GM12874 (cell line): ENCODE measurements at regions not wholly inside any gene's neighbourhood (a gene's known extent, or its start where the extent isn't known, plus 50 kb on each side); places are given as distances from the start of the nearest gene placed in this dataset.

ENCODE experiments used
- TF ChIP-seq, protein P1 (sequence below): IDR thresholded peaks from 2 replicates; pipeline ENCODE4 v1.5.1; 2011; ENCODE audit warnings: low read depth, mild to moderate bottlenecking, control low read depth, low read length, moderate library complexity; ENCODE audit not compliant: insufficient read depth

DNA sequence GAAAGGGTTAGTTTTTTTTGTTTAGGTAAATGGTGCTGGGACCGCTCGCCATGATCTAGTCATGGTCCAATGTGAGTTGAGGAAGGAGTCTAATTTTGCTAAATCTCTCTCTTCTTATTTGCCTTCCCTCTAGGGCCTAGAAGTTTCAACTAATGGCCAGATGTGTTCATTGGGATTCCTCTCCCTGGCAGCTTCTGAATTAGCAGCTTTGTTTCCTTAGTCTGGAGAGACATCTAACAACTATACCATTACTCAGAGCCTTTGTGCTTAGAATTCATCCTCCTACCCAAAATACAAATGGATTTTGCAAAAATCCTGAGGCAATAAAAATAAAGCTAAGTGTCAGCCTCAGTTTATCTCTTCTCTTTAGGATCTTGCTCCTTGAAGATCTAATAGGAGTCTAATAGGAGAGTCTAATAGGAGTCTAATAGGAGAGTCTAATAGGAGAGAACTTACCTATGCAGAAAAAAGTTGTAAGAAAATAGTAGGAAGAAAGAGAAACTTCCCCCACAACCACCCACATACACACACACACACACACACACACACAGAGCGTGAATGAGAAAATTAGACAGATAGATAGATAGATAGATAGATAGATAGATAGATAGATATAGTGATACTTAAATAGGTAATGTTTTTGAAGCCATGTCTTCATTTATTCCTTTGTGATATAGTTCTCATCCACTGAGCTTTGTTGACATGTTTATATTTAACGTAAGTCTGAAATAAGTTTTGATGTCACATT lies 980.5 kb upstream of the CNTN5 start:
- TF ChIP-seq, protein P1, sequence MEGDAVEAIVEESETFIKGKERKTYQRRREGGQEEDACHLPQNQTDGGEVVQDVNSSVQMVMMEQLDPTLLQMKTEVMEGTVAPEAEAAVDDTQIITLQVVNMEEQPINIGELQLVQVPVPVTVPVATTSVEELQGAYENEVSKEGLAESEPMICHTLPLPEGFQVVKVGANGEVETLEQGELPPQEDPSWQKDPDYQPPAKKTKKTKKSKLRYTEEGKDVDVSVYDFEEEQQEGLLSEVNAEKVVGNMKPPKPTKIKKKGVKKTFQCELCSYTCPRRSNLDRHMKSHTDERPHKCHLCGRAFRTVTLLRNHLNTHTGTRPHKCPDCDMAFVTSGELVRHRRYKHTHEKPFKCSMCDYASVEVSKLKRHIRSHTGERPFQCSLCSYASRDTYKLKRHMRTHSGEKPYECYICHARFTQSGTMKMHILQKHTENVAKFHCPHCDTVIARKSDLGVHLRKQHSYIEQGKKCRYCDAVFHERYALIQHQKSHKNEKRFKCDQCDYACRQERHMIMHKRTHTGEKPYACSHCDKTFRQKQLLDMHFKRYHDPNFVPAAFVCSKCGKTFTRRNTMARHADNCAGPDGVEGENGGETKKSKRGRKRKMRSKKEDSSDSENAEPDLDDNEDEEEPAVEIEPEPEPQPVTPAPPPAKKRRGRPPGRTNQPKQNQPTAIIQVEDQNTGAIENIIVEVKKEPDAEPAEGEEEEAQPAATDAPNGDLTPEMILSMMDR = no peak

DNA sequence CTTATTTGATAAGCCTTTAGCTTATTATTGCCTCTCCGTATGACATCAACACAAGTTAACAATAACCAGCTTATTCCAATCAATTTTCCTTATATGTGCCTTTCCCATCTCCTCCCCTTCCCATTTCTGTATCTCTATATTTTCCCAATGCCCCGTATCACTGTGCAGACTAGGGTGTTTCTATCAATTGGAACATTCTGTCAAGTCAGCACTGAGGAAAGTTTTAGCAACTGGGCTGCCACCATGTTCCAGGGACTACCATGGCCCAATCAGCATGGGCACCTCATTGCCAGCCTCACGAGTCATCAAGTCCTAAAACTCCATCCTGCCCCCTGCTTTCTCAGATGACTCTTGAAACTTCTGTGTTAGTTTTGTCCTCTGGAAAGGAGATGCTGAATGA lies 973.1 kb upstream of the CNTN5 start:
- TF ChIP-seq, protein P1 = no peak

DNA sequence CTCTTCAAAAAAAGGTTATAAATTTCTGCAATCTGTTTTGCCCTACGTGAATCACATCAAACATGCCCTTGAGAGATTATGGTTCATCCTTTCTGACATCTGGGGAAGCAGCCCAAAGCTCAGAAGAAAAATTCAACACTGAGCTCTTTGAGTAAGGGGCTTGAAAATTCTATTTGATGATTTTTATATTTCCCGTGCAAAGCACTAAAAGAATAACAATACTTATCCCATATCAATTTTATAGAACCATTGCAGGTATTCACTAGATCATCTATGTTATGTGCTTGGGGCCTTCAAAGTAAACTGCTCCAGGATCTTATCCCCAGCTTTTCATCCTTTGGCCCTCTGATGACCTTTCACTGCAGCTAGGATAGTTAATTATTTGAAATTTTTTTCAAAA lies 966.9 kb upstream of the CNTN5 start:
- TF ChIP-seq, protein P1 = no peak

DNA sequence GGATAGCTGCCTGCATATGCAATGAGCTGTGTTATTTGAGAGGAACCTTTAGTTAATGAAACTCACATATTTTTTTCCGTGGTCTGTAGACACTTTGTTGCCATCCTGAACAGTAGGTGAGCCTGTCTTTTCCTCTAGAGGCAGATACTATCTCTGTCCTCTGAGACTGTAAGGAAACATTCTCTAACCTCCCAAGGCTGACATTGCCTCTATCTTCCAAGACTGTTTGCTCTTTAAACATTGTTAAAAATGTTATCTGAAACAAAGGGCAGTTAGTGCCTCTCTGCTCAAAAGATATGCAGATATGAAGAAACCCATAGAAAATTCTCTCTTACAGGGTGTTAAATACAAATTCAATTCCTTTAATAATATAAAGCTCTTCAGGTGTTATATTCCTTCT lies 963.8 kb upstream of the CNTN5 start:
- TF ChIP-seq, protein P1 = no peak

DNA sequence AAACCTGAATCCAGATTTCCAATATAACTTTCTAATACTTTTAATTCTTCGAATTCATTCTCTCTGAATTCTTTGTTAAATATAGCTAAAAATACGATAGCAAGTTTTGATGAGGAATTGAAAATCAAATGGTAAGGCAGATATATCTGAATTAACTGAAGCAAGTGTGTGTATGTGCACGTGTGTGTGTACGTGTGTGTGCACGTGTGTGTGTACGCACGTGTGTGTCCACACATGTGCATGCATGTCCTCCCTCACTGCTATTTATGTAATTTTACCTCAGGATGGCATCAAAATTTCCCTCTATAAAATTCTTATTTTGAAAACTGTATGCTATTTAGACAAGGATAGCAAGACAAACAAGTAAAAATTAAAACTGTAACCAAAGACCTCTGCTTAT lies 961.3 kb upstream of the CNTN5 start:
- TF ChIP-seq, protein P1 = no peak

DNA sequence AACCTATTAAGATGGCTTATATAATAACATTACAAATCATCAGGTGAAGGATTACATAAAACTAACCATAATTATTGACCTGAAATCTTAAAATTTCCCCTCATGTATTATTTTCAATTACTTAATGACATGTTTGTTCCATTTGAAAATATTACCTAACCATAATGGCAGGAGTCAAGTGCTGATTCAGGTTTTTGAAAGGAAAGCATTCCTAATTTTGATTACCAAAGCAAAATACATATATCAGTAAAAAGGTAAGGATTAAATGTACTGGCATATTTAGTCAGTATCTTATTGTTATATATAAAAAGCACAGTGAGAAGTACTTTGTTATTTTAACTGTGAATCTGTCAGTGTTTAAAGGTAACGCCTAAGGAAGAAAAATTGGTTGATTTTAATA lies 960.0 kb upstream of the CNTN5 start:
- TF ChIP-seq, protein P1 = no peak

DNA sequence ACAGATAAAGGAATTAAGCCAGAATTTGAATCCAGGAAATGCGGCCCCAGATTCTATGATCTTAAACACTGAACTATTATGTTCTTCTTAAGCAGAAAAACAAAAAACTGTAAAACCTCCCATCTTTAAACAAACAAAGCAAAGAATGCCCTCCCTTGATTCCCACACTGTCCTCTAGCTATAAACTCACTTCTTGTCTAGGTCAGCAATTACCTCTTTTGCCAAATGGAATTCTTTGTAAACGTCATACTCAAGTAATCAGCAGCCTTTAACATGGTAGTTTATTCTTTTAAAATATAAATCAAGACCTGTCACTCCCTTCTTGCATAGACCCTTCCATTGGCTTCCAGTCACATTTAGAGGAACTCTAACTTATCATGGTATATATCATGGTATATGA lies 958.9 kb upstream of the CNTN5 start:
- TF ChIP-seq, protein P1 = no peak
